Progenitor cell of endocrine pancreas (in vitro differentiated cells): ENCODE measurements at regions not wholly inside any gene's neighbourhood (a gene's known extent, or its start where the extent isn't known, plus 50 kb on each side); places are given as distances from the start of the nearest gene placed in this dataset.

Experiments
- DNase-seq: peaks from one replicate; pipeline ENCODE4 v3.0.0; 2021; ENCODE audit warnings: low spot score; ENCODE audit not compliant: unreplicated experiment
- H3K27ac Mint-ChIP-seq: 2 replicates; pipeline ENCODE4 v1.8.0; 2021; ENCODE audit warnings: mild to moderate bottlenecking, moderate library complexity, mixed read lengths
- H3K27me3 Mint-ChIP-seq: 2 replicates; pipeline ENCODE4 v1.8.0; 2021; ENCODE audit warnings: mixed read lengths
- H3K36me3 Mint-ChIP-seq: 2 replicates; pipeline ENCODE4 v1.8.0; 2022; ENCODE audit warnings: mixed read lengths; ENCODE audit not compliant: insufficient read depth
- H3K4me1 Mint-ChIP-seq: 2 replicates; pipeline ENCODE4 v1.8.0; 2021; ENCODE audit warnings: low read depth, mixed read lengths
- H3K4me3 Mint-ChIP-seq: 2 replicates; pipeline ENCODE4 v1.8.0; 2021; ENCODE audit warnings: low read depth, mild to moderate bottlenecking, moderate library complexity, mixed read lengths
- H3K9me3 Mint-ChIP-seq: 2 replicates; pipeline ENCODE4 v1.8.0; 2021; ENCODE audit warnings: low read depth, mixed read lengths
- CTCF ChIP-seq: fragments of 200-600 bp; sonication (generic); IDR thresholded peaks from one replicate; pipeline ENCODE4 v1.5.0; 2021; ENCODE audit warnings: antibody characterized with exemption, mild to moderate bottlenecking; ENCODE audit not compliant: unreplicated experiment

- Mint-ChIP-seq H3K4me3 (no peak overlapping the region), H3K27ac (no peak overlapping the region), H3K9me3 (no peaks in the 10 kb centered on the region), H3K36me3 (no peaks in the 10 kb centered on the region), H3K27me3 (peaks cover 8% of the 10 kb centered on the region), H3K4me1 (peaks cover 6% of the 10 kb centered on the region)
- TF ChIP-seq CTCF: no peak
- no peak for DNase-seq
Observed at GRCh38 chr16:50858376-50858775, 116.5 kb downstream of the CYLD start.

- Mint-ChIP-seq H3K4me1 (peaks cover 6% of the 10 kb centered on the region), H3K27me3 (peaks cover 8% of the 10 kb centered on the region), H3K27ac (no peak overlapping the region), H3K36me3 (no peaks in the 10 kb centered on the region), H3K9me3 (no peaks in the 10 kb centered on the region), H3K4me3 (no peak overlapping the region)
- no peak for DNase-seq
- no peak for TF ChIP-seq CTCF
Observed at GRCh38 chr16:50857881-50858280, 116.0 kb downstream of the CYLD start.

DNA sequence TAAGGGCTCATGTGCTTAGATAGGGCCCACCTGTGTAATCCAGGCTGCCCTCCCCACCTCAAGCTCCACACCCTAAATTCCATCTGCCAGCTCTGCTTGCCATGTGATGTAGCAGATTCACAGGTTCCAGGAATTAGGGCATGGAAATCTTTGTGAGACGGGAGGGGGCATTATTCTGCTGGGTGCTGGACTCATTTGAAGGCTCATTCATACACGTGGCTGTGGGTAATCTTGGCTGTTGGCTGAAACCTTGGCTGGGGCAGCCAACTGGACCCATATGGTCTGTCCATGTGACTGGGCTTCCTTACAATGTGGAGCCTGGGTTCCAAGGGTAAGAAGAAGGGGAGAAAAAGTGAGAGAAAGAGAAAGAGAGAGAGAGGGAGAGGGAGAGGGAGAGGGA is 115.1 kb downstream of the CYLD start:
- Mint-ChIP-seq H3K9me3 (no peaks in the 10 kb centered on the region), H3K4me3 (no peak overlapping the region), H3K36me3 (no peaks in the 10 kb centered on the region), H3K27me3 (peaks cover 7% of the 10 kb centered on the region), H3K4me1 (peaks cover 4% of the 10 kb centered on the region), H3K27ac (no peak overlapping the region)
- no peak for DNase-seq
- TF ChIP-seq CTCF: no peak

GRCh38 chr16:50853329-50853728 is 111.4 kb downstream of the CYLD start:
- Mint-ChIP-seq H3K4me1 (no peaks in the 10 kb centered on the region), H3K9me3 (no peaks in the 10 kb centered on the region), H3K27me3 (peaks cover 18% of the 10 kb centered on the region), H3K4me3 (no peak overlapping the region), H3K27ac (no peak overlapping the region), H3K36me3 (no peaks in the 10 kb centered on the region)
- no peak for TF ChIP-seq CTCF
- no peak for DNase-seq
